Spleen (tissue), 7 donors: ENCODE measurements at regions not wholly inside any gene's neighbourhood (a gene's known extent, or its start where the extent isn't known, plus 50 kb on each side); places are given as distances from the start of the nearest gene placed in this dataset.

Experiments used
- CTCF ChIP-seq, 11 experiments: fragments of 200-600 bp in 7 of 11; fragments of 450-650 bp in 4 of 11; sonication (generic) in 4 of 11; IDR thresholded peaks in 8 of 11; conservative IDR thresholded peaks in 3 of 11; 1 replicate in 7 of 11; 2 replicates in 4 of 11; pipeline versions ENCODE4 v1.4.0 to v1.8.0; 2016 to 2021; ENCODE audit warnings: antibody characterized with exemption in 11 of 11, inconsistent platforms in 4 of 11, mild to moderate bottlenecking in 1 of 11
- POLR2A ChIP-seq, 3 donors: fragments of 450-650 bp; IDR thresholded peaks; one replicate each; pipeline ENCODE4 v1.5.1; 2017; ENCODE audit warnings: antibody characterized with exemption in 3 of 3, mild to moderate bottlenecking in 1 of 3
- donor health status: DM: no; HTN: no; CAD: no; lungs with moderate emphysema.
- donor health status: DM: no; HTN: no; CAD: no.
- donor health status: DM: no; HTN: no; CAD: no.

GRCh38 chr5:74576941-74577456 is 63.5 kb downstream of the ENC1 start:
- TF ChIP-seq CTCF (IDR thresholded peaks at IDR 0.05 in 8 of 11, conservative IDR thresholded peaks at IDR 0.05 in 3 of 11) (no peak), POLR2A (IDR thresholded peaks at IDR 0.05) (no peak)
